GM18907 (cell line): ENCODE measurements at regions not wholly inside any gene's neighbourhood (a gene's known extent, or its start where the extent isn't known, plus 50 kb on each side); places are given as distances from the start of the nearest gene placed in this dataset.

Source experiments
- ATAC-seq: cut with Tn5 transposase; IDR thresholded peaks from one replicate; pipeline ENCODE4 v1.9.1; 2021; ENCODE audit warnings: mild to moderate bottlenecking, moderate library complexity; ENCODE audit not compliant: unreplicated experiment

GRCh38 chr5:68447136-68447929 is 231.8 kb downstream of the PIK3R1 start:
- ATAC-seq = no peak

- ATAC-seq = no peak
Measured at GRCh38 chr5:68449380-68449779, 233.8 kb downstream of the PIK3R1 start.

GRCh38 chr5:68450245-68450852 is 234.8 kb downstream of the PIK3R1 start:
- no peak for ATAC-seq

- ATAC-seq = no peak
Measured at GRCh38 chr5:68452286-68452685, 236.7 kb downstream of the PIK3R1 start.

GRCh38 chr5:68454172-68454571 is 238.6 kb downstream of the PIK3R1 start:
- ATAC-seq = no peak

GRCh38 chr5:68454766-68455165 is 239.2 kb downstream of the PIK3R1 start:
- ATAC-seq = no peak

GRCh38 chr5:68455216-68455615 is 239.7 kb downstream of the PIK3R1 start:
- ATAC-seq = no peak

GRCh38 chr5:68456756-68457217 is 241.2 kb downstream of the PIK3R1 start:
- no peak for ATAC-seq

- ATAC-seq = no peak
Measured at GRCh38 chr5:68457285-68457684, 241.7 kb downstream of the PIK3R1 start.

GRCh38 chr5:68458416-68459021 is 243.0 kb downstream of the PIK3R1 start:
- ATAC-seq = no peak

- ATAC-seq = no peak
Measured at GRCh38 chr5:68459093-68459809, 243.7 kb downstream of the PIK3R1 start.

GRCh38 chr5:68459810-68460139 is 244.2 kb downstream of the PIK3R1 start:
- ATAC-seq = no peak

GRCh38 chr5:68460147-68460798 is 244.7 kb downstream of the PIK3R1 start:
- peak; percentile 44 for ATAC-seq

- no peak for ATAC-seq
Measured at GRCh38 chr5:68463606-68464005, 248.1 kb downstream of the PIK3R1 start.

- ATAC-seq = peak; percentile 75
Measured at GRCh38 chr5:68464424-68464823, 248.9 kb downstream of the PIK3R1 start.

GRCh38 chr5:68465133-68465532 is 249.6 kb downstream of the PIK3R1 start:
- ATAC-seq = no peak

GRCh38 chr5:68465934-68466551 is 250.5 kb downstream of the PIK3R1 start:
- ATAC-seq = no peak

GRCh38 chr5:68467208-68467607 is 251.7 kb downstream of the PIK3R1 start:
- ATAC-seq = no peak

GRCh38 chr5:68467794-68468193 is 252.2 kb downstream of the PIK3R1 start:
- ATAC-seq = no peak

- ATAC-seq = no peak
Measured at GRCh38 chr5:68468322-68468721, 252.8 kb downstream of the PIK3R1 start.
